Prostate gland (tissue), 2 donors: ENCODE measurements at regions not wholly inside any gene's neighbourhood (a gene's known extent, or its start where the extent isn't known, plus 50 kb on each side); places are given as distances from the start of the nearest gene placed in this dataset.

Experiments used
- DNase-seq: peaks from one replicate; pipeline ENCODE4 v3.0.0-alpha.2; 2019; ENCODE audit warnings: low spot score
- H3K27ac ChIP-seq, 2 donors: fragments of 200-600 bp; sonication (generic); 2 replicates each; pipeline ENCODE4 v1.5.1; 2017 to 2019
- H3K27me3 ChIP-seq: fragments of 200-600 bp; sonication (generic); replicated peaks from 2 replicates; pipeline ENCODE4 v1.5.1; 2019; ENCODE audit not compliant: insufficient read depth
- H3K36me3 ChIP-seq, 2 donors: fragments of 200-600 bp; sonication (generic); 1 replicate in 1 of 2; 2 replicates in 1 of 2; pipeline versions ENCODE4 v1.5.1 to v1.8.1; 2017 to 2019
- H3K4me1 ChIP-seq: fragments of 200-600 bp; sonication (generic); replicated peaks from 2 replicates; pipeline ENCODE4 v1.5.1; 2019
- H3K4me3 ChIP-seq, 2 donors: fragments of 200-600 bp; sonication (generic); 2 replicates each; pipeline ENCODE4 v1.5.1; 2017 to 2019
- H3K9me3 ChIP-seq: fragments of 200-600 bp; sonication (generic); 2 replicates; pipeline ENCODE4 v1.5.1; 2017
- CTCF ChIP-seq, 4 experiments: fragments of 200-600 bp in 2 of 4; fragments of 450-650 bp in 2 of 4; sonication (generic) in 2 of 4; IDR thresholded peaks; 1 replicate in 3 of 4; 2 replicates in 1 of 4; pipeline ENCODE4 v1.5.1; 2016 to 2019; ENCODE audit warnings: antibody characterized with exemption in 4 of 4, mild to moderate bottlenecking in 2 of 4, moderate library complexity in 2 of 4
- POLR2A ChIP-seq: fragments of 450-650 bp; IDR thresholded peaks from one replicate; pipeline ENCODE4 v1.6.1; 2016; ENCODE audit warnings: antibody characterized with exemption, mild to moderate bottlenecking
- POLR2AphosphoS5 ChIP-seq: sonication (generic); formaldehyde crosslinking; IDR thresholded peaks from one replicate; pipeline ENCODE4 v1.6.1; 2017; ENCODE audit warnings: antibody characterized with exemption
- WGBS: methylation state at CpG from one replicate; pipeline ENCODE4 v1.1.5; 2018; 5-methylcytosine and 5-hydroxymethylcytosine counted together
- intact Hi-C: fragments of 100-400 bp; cut with DNase I; formaldehyde crosslinking; loops from one replicate; pipeline ENCODE4 v1.14.2; 2022

DNA sequence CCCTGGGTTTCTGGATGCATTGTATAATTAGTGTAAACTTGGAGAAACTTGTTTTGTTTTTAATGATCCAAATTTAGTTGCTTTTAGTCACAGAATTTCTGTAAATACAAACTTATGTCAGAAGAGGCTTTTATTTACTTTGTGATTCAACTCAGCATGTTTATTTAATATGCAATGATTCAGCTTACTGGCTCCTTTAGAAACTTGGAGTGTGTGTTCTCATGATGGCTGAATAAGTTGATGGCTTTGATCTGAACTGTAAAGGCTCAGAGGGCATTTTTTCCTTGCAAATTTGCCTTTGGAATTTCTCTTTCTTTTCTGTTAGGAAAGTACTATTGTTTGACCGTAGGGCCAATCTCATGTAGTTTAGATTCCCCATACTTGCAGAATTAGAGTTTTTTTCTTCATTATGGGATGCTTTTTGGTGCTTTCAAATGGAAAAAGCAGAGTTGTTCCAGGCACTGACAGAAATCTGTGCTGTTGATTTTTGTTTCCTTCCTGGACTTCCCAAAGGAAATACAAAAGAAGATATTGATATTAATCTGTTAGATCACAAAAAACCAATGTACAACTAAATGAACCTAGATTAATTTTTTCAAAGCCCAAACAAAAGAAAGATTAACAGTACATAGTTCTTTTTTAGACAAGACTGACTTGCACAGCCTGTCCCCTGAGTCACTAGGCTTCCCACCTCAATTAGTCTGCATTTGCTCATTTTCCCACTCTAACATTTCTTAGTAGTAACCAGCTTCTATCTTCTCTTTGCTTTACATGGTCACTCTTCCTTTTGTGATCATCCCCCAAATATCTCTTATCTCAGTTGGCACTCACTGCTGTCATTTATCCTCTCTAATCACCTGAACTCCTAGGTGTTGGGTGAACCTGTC is 96.8 kb upstream of the AGR3 start:
- no peaks in the 10 kb centered on the region for H3K4me1 ChIP-seq
- TF ChIP-seq CTCF (IDR thresholded peaks at IDR 0.05) = peak in 1 of 4 experiments; percentile 4
- TF ChIP-seq POLR2AphosphoS5 = no peak
- DNase-seq = no peak
- H3K9me3 ChIP-seq = no peaks in the 10 kb centered on the region
- intact Hi-C loops = no loop called here
- no peaks in the 10 kb centered on the region for H3K36me3 ChIP-seq
- no peak overlapping the region for H3K27ac ChIP-seq
- H3K27me3 ChIP-seq = no peaks in the 10 kb centered on the region
- H3K4me3 ChIP-seq = no peak overlapping the region
- 34% methylated on average over 1 of the region's 1 CpG for WGBS

- Histone ChIP-seq H3K9me3 (no peaks in the 10 kb centered on the region), H3K4me1 (no peaks in the 10 kb centered on the region), H3K27ac (no peak overlapping the region), H3K27me3 (no peaks in the 10 kb centered on the region), H3K4me3 (no peak overlapping the region), H3K36me3 (no peaks in the 10 kb centered on the region)
- TF ChIP-seq POLR2A (no peak), CTCF (IDR thresholded peaks at IDR 0.05) (no peak), POLR2AphosphoS5 (no peak)
- no peak for DNase-seq
- 95% methylated on average over 4 of the region's 4 CpGs for WGBS
- intact Hi-C loops = loop anchor here (5.0 to 10.0 kb wide), 4 partner anchors 322 to 694 kb away; no protein-coding TSS in a partner anchor
Measured at GRCh38 chr7:16980539-16980938, 98.8 kb upstream of the AGR3 start.

GRCh38 chr7:16982640-16983350 is 101.0 kb upstream of the AGR3 start:
- 7% methylated on average over 3 of the region's 3 CpGs for WGBS
- TF ChIP-seq CTCF (IDR thresholded peaks at IDR 0.05) = peak; percentile 50 to 82 (median 73)
- TF ChIP-seq POLR2AphosphoS5 = peak; percentile 3
- no peak for TF ChIP-seq POLR2A
- no peaks in the 10 kb centered on the region for H3K9me3 ChIP-seq
- H3K36me3 ChIP-seq = no peaks in the 10 kb centered on the region
- intact Hi-C loops = loop anchor here (5.0 to 10.0 kb wide), 4 partner anchors 320 to 692 kb away; no protein-coding TSS in a partner anchor
- DNase-seq = no peak
- no peaks in the 10 kb centered on the region for H3K27me3 ChIP-seq
- H3K4me1 ChIP-seq = no peaks in the 10 kb centered on the region
- H3K4me3 ChIP-seq = no peak overlapping the region
- peak overlapping the region in 1 of 2 donors; percentile 6 for H3K27ac ChIP-seq

DNA sequence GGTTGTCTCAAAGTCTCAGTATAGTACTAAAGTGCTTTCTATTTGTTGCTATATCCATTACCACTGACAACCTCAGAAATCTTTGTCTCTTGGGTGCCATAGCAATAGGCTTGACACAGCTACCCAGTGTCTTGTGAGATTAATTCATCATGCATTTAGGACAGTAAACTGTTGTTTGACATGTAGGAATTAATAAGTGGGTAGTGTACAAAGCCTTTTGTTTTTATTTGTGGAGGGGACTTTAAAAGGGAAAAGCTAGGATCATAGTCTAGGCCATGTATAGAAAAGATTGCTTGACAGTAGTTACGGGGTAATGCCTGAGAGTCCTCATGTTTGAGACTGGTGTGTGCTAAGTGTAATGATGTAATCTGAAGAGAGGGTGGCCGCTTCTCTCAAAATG is 102.6 kb upstream of the AGR3 start:
- no peaks in the 10 kb centered on the region for H3K36me3 ChIP-seq
- H3K27ac ChIP-seq = no peak overlapping the region
- no peaks in the 10 kb centered on the region for H3K9me3 ChIP-seq
- TF ChIP-seq POLR2A (no peak), CTCF (IDR thresholded peaks at IDR 0.05) (no peak), POLR2AphosphoS5 (no peak)
- no peak for DNase-seq
- intact Hi-C loops = loop anchor here (5.0 to 10.0 kb wide), 4 partner anchors 318 to 690 kb away; no protein-coding TSS in a partner anchor
- H3K4me3 ChIP-seq = no peak overlapping the region
- no peaks in the 10 kb centered on the region for H3K27me3 ChIP-seq
- 97% methylated on average over 2 of the region's 2 CpGs for WGBS
- peaks cover 3% of the 10 kb centered on the region for H3K4me1 ChIP-seq
